HFF-Myc (cell line): ENCODE measurements at regions not wholly inside any gene's neighbourhood (a gene's known extent, or its start where the extent isn't known, plus 50 kb on each side); places are given as distances from the start of the nearest gene placed in this dataset.
A peak's percentile ranks its signal among the peaks of the same experiment; 100 is the strongest.

Experiments
- DNase-seq: peaks from one replicate; pipeline ENCODE4 v3.0.0-alpha.2; 2011; ENCODE audit warnings: low read depth; ENCODE audit errors: extremely low read depth
- H3K4me3 ChIP-seq: replicated peaks from 2 replicates; pipeline ENCODE4 v1.5.1; 2011; ENCODE audit warnings: low read depth, mild to moderate bottlenecking, control low read depth, low read length
- TF ChIP-seq, protein P1 (sequence below): IDR thresholded peaks from 2 replicates; pipeline ENCODE4 v1.5.1; 2012; ENCODE audit warnings: mild to moderate bottlenecking, low read depth, low read length, control low read depth; ENCODE audit errors: missing control alignments

DNA sequence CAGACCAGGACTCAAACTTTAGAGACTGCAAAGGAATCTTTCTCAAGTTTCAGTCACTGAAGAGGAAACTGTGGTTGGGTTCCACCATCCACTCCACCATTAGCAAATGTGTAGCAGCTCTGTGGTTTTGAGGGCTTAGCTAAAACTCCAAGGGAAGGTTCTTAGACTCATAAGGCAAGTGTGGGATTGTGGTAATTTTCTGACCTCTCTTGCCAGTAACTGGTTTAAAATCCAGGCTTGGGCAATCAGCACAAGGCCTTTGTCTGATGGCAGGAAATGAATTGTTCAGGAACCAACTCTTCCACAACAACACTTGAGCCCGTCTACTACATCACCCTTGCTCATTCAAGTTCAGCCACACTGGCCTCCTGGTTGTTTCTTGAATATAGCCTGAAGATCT lies 68.6 kb upstream of the FBXL4 start:
- TF ChIP-seq, protein P1, sequence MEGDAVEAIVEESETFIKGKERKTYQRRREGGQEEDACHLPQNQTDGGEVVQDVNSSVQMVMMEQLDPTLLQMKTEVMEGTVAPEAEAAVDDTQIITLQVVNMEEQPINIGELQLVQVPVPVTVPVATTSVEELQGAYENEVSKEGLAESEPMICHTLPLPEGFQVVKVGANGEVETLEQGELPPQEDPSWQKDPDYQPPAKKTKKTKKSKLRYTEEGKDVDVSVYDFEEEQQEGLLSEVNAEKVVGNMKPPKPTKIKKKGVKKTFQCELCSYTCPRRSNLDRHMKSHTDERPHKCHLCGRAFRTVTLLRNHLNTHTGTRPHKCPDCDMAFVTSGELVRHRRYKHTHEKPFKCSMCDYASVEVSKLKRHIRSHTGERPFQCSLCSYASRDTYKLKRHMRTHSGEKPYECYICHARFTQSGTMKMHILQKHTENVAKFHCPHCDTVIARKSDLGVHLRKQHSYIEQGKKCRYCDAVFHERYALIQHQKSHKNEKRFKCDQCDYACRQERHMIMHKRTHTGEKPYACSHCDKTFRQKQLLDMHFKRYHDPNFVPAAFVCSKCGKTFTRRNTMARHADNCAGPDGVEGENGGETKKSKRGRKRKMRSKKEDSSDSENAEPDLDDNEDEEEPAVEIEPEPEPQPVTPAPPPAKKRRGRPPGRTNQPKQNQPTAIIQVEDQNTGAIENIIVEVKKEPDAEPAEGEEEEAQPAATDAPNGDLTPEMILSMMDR, result no peak
- DNase-seq, result peak; percentile 4
- no peak overlapping the region for H3K4me3 ChIP-seq

DNA sequence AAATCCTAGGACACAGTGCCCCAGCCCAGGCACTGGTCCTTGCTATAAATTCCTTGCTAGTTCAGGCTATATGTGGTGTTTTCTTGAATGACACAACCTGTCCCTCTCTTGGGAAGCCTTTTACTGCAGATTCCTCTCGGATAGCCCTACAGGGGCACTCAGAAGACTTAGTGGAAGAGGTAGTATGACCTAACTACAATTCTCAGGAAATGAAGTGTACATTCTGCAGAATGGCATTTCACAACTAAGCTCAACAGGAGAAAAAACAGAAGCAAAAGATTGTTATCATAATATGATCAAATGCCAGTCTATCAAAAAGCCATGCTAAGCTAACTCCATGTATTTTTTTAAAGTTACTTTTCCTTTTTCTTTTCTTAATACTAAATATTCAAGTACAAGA lies 66.3 kb upstream of the FBXL4 start:
- no peak overlapping the region for H3K4me3 ChIP-seq
- no peak for DNase-seq
- TF ChIP-seq, protein P1, result no peak

DNA sequence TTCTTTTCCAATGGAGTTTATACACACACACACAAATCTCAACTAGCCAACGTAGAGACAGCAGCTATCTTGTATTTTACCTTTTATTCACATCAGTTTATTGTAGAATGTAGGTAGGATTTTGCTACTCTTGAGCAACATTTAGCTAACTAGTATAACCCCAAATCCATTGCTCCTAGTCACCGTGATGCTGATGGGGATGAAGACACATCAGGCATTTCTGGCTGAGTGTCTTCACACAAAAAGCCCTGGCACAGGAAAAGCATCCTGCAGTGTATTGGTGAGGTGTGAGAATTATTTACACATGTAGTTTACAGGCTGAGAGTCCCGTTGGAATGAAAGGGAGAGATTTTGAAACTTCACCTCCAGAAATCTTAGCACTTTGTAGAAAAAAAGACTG lies 65.9 kb upstream of the FBXL4 start:
- TF ChIP-seq, protein P1, result no peak
- no peak for DNase-seq
- no peak overlapping the region for H3K4me3 ChIP-seq

DNA sequence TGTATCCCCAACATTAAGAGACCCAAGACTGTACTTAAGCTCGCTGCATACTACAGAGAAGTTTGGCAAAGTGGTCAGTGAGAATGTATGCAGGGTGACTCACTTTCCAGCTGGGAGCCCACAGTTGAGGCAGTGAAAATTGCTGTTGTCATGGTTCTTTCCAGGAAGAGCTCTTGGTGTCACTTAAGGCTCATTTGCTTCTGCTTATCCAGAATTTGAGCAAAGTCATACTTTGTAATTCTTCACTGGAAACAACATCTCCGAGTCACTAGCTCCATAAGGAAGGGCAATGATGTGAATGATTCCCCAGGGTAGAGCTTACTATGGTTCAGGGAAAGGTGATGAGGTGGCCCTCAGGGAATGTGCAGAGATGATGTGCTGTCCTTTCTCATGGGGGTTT lies 65.4 kb upstream of the FBXL4 start:
- TF ChIP-seq, protein P1, result no peak
- DNase-seq, result peak; percentile 60
- no peak overlapping the region for H3K4me3 ChIP-seq

DNA sequence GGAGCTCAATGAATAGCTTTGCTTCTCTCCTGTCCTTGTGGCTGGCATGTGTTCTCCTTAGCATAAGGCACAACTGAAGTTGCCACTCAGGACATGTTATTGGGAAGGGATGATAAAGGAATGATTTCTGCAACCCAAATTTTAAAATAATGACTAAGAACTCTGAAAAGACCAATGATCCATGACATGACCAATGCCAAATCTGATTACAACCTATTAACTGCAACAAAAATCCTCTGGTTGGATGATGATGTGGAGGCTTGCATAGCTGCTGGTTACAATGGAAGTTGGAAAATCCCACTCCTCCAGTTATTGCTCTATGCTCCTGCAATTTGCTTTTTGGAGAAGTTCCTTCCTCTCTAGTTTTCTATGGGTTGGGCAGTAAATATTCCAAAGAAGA lies 63.4 kb upstream of the FBXL4 start:
- TF ChIP-seq, protein P1, result no peak
- DNase-seq, result no peak
- H3K4me3 ChIP-seq, result no peak overlapping the region

DNA sequence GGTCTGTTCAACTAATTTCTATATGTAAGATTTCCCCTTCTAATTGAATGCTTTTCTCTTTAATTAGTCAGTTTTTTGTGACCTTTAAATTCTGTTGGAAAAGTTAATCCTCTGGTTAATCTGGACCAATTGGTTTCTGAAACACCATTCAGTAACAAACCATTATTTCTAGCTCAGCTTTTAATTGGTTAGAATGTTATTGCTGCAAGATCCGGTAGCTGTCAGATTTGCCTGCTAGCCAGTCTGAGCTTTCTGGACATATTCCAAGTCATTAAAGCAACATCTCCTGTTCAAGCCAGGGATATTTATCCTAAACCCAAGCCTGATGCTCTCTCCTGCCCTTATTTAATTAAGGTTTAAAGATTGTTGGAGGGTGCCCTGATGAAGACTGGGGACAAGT lies 55.1 kb upstream of the FBXL4 start:
- TF ChIP-seq, protein P1, result no peak
- H3K4me3 ChIP-seq, result no peak overlapping the region
- no peak for DNase-seq

DNA sequence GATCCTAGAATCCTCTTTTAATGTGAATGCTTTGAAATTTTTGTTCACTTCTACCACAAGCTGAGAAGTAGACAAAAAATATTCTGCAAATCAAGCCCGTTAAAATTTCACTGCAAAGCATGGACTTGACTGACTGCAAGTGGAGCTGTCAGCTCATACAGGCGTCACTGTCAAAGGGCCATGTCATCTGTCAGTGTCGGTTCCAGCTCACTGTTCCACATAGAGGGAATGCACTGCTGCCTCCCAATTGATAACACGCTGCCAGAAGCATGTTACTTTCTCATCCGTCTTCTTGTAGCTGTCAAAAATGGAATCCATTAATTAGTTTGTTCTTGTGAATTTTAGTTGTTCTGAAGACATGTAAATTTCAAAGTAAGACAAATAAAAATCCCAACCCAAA lies 50.4 kb upstream of the FBXL4 start:
- no peak for DNase-seq

More for the DNA sequence above, 50.4 kb upstream of the FBXL4 start:
- no peak overlapping the region for H3K4me3 ChIP-seq
- TF ChIP-seq, protein P1, result no peak
